IMR-90 (cell line): ENCODE measurements at regions not wholly inside any gene's neighbourhood (a gene's known extent, or its start where the extent isn't known, plus 50 kb on each side); places are given as distances from the start of the nearest gene placed in this dataset.

Experiments
- ATAC-seq: fragments of 200-7000 bp; cut with Tn5 transposase; 2 replicates; pipeline ENCODE4 v1.9.1; 2020; ENCODE audit warnings: low read depth, mild to moderate bottlenecking, moderate library complexity
- BruUV-seq: library from RNA; stranded (reverse); fragments of 400-500 nt; replicated peaks from 2 replicates; lab custom pipeline; 2021; lab: Mats Ljungman, UMichigan
- CTCF ChIA-PET: fragments of 300-600 bp; formaldehyde crosslinking; extraction: SDS; loops from one replicate; lab custom pipeline; 2021; ENCODE audit warnings: antibody characterized with exemption; lab: Yijun Ruan, JAX
- POLR2A ChIA-PET: fragments of 300-600 bp; sonication (Branson Sonifier 250); formaldehyde crosslinking; loops from one replicate; lab custom pipeline; 2022; ENCODE audit warnings: antibody characterized with exemption; ENCODE audit not compliant: unreplicated experiment; lab: Charles Lee
- DNase-seq: peaks from one replicate; pipeline ENCODE4 v3.0.0; 2013
- H2AFZ ChIP-seq: replicated peaks from 2 replicates; pipeline ENCODE3; 2013; ENCODE audit warnings: low read length, mild to moderate bottlenecking; ENCODE audit not compliant: poor library complexity
- H2AK5ac ChIP-seq: 2 replicates; pipeline ENCODE4 v1.6.1; 2013; ENCODE audit warnings: low read depth, low read length, inconsistent platforms
- H2AK9ac ChIP-seq: replicated peaks from 2 replicates; pipeline ENCODE3; 2013; ENCODE audit warnings: mild to moderate bottlenecking, low read depth, low read length, moderate library complexity; ENCODE audit not compliant: poor library complexity
- H2BK120ac ChIP-seq: 2 replicates; pipeline ENCODE4 v1.6.1; 2013; ENCODE audit warnings: low read depth, low read length, inconsistent platforms
- H2BK15ac ChIP-seq: 3 replicates; pipeline ENCODE4 v1.6.1; 2013; ENCODE audit warnings: low read depth, low read length, inconsistent platforms
- H2BK20ac ChIP-seq: 2 replicates; pipeline ENCODE4 v1.6.1; 2013; ENCODE audit warnings: low read depth, mild to moderate bottlenecking, inconsistent platforms, low read length, moderate library complexity
- H2BK5ac ChIP-seq: 2 replicates; pipeline ENCODE4 v1.6.1; 2013; ENCODE audit warnings: mild to moderate bottlenecking, low read depth, low read length, inconsistent platforms; ENCODE audit not compliant: poor library complexity, severe bottlenecking
- H3K14ac ChIP-seq: replicated peaks from 2 replicates; pipeline ENCODE4 v1.6.1; 2013; ENCODE audit warnings: low read depth, low read length, inconsistent platforms
- H3K18ac ChIP-seq: 2 replicates; pipeline ENCODE4 v1.6.1; 2013; ENCODE audit warnings: low read depth, low read length, control low read depth
- H3K23ac ChIP-seq: 2 replicates; pipeline ENCODE4 v1.6.1; 2013; ENCODE audit warnings: low read depth, low read length, inconsistent platforms
- H3K27ac ChIP-seq: 2 replicates; pipeline ENCODE4 v1.5.1; 2013; ENCODE audit warnings: mild to moderate bottlenecking, control low read depth, low read length; ENCODE audit not compliant: insufficient read depth
- H3K27me3 ChIP-seq: 2 replicates; pipeline ENCODE4 v1.6.1; 2013; ENCODE audit warnings: low read length; ENCODE audit not compliant: control insufficient read depth, insufficient read depth
- H3K36me3 ChIP-seq: 2 replicates; pipeline ENCODE4 v1.6.1; 2013; ENCODE audit warnings: low read length, mixed read lengths; ENCODE audit not compliant: control insufficient read depth, insufficient read depth
- H3K4ac ChIP-seq: 2 replicates; pipeline ENCODE4 v1.6.1; 2013; ENCODE audit warnings: low read depth, low read length, inconsistent platforms
- H3K4me1 ChIP-seq: 2 replicates; pipeline ENCODE4 v1.6.1; 2013; ENCODE audit warnings: low read length, mixed read lengths; ENCODE audit not compliant: control insufficient read depth, insufficient read depth
- H3K4me2 ChIP-seq: 2 replicates; pipeline ENCODE4 v1.6.1; 2013; ENCODE audit warnings: low read depth, mild to moderate bottlenecking, control low read depth, low read length, moderate library complexity
- H3K4me3 ChIP-seq: 2 replicates; pipeline ENCODE4 v1.5.1; 2013; ENCODE audit warnings: low read depth, mild to moderate bottlenecking, control low read depth, low read length, moderate library complexity; ENCODE audit not compliant: insufficient read depth
- H3K56ac ChIP-seq: 2 replicates; pipeline ENCODE4 v1.6.1; 2013; ENCODE audit warnings: low read length, inconsistent platforms; ENCODE audit not compliant: insufficient read depth; ENCODE audit errors: extremely low read depth
- H3K79me1 ChIP-seq, 2 experiments: 2 replicates each; pipeline ENCODE4 v1.6.1; 2013; ENCODE audit warnings: low read length in 2 of 2, inconsistent platforms in 1 of 2, low read depth in 1 of 2
- H3K9ac ChIP-seq: 2 replicates; pipeline ENCODE4 v1.6.1; 2013; ENCODE audit warnings: low read depth, low read length, control low read depth
- H3K9me1 ChIP-seq: 2 replicates; pipeline ENCODE4 v1.6.1; 2013; ENCODE audit warnings: low read length, inconsistent platforms; ENCODE audit not compliant: insufficient read depth
- H3K9me3 ChIP-seq: 2 replicates; pipeline ENCODE4 v1.6.1; 2013; ENCODE audit warnings: low read length; ENCODE audit not compliant: control insufficient read depth, insufficient read depth
- H4K20me1 ChIP-seq: 2 replicates; pipeline ENCODE4 v1.6.1; 2013; ENCODE audit warnings: low read length, inconsistent platforms; ENCODE audit not compliant: insufficient read depth
- H4K5ac ChIP-seq: 2 replicates; pipeline ENCODE4 v1.6.1; 2013; ENCODE audit warnings: mild to moderate bottlenecking, low read depth, low read length, control low read depth
- H4K8ac ChIP-seq, 2 experiments: 2 replicates each; pipeline ENCODE4 v1.6.1; 2013; ENCODE audit warnings: low read depth in 2 of 2, low read length in 2 of 2, control low read depth in 1 of 2, inconsistent platforms in 1 of 2
- H4K91ac ChIP-seq: 2 replicates; pipeline ENCODE4 v1.6.1; 2013; ENCODE audit warnings: low read depth, low read length, inconsistent platforms; ENCODE audit not compliant: insufficient read depth
- MAFK ChIP-seq: IDR thresholded peaks from 2 replicates; pipeline ENCODE4 v1.6.1; 2012; ENCODE audit warnings: low read depth, low read length, improper control_type of control experiment
- USF2 ChIP-seq: fragments of 150-350 bp; IDR thresholded peaks from 2 replicates; pipeline ENCODE4 v1.6.1; 2017; ENCODE audit warnings: mild to moderate bottlenecking, antibody characterized with exemption, low read length, low read depth
- WGBS, 2 experiments: methylation state at CpG; one replicate each; pipeline versions ENCODE4 v1.1.5 to v1.1.7; 2013; ENCODE audit warnings: missing lambda C conversion rate in 2 of 2; ENCODE audit not compliant: insufficient read length in 1 of 2; ENCODE audit errors: extremely low coverage in 2 of 2; 5-methylcytosine and 5-hydroxymethylcytosine counted together
- dilution Hi-C: fragments of 300-500 bp; cut with HindIII; formaldehyde crosslinking; loops from one replicate; pipeline ENCODE4 v1.14.3; 2018; ENCODE audit warnings: low sequenced_read_pairs; ENCODE audit not compliant: unreplicated experiment
- in situ Hi-C: fragments of 300-500 bp; cut with MboI; formaldehyde crosslinking; loops from 3 replicates; pipeline ENCODE4 v1.14.3; 2019; ENCODE audit warnings: low sequenced_read_pairs, inconsistent platforms, mixed read lengths
- intact Hi-C: fragments of 100-400 bp; cut with micrococcal nuclease; formaldehyde crosslinking; loops from 2 replicates; pipeline ENCODE4 v1.10.0; 2022

- Histone ChIP-seq H3K27me3 (no peaks in the 10 kb centered on the region), H2BK20ac (no peak overlapping the region), H3K9me1 (no peaks in the 10 kb centered on the region), H2AK5ac (no peak overlapping the region), H2AK9ac (no peak overlapping the region), H4K8ac (no peak overlapping the region), H2BK120ac (no peak overlapping the region), H2AFZ (no peak overlapping the region), H3K9ac (no peak overlapping the region), H3K79me1 (no peaks in the 10 kb centered on the region), H4K91ac (no peak overlapping the region), H4K20me1 (no peaks in the 10 kb centered on the region), H3K27ac (no peak overlapping the region), H2BK5ac (no peak overlapping the region), H3K36me3 (no peaks in the 10 kb centered on the region), H3K56ac (no peak overlapping the region), H3K9me3 (peaks cover 3% of the 10 kb centered on the region), H3K4me1 (no peaks in the 10 kb centered on the region), H3K23ac (no peak overlapping the region), H3K4me2 (no peak overlapping the region), H4K5ac (no peak overlapping the region), H3K4ac (no peak overlapping the region), H3K18ac (no peak overlapping the region), H2BK15ac (no peak overlapping the region), H3K14ac (no peak overlapping the region), H3K4me3 (no peak overlapping the region)
- BruUV-seq, result no TSS peak
- DNase-seq (no peak), ATAC-seq (no peak)
- dilution Hi-C loops, result no loop called here
- ChIA-PET CTCF (no interaction called here), POLR2A (no interaction called here)
- WGBS, 2 experiments, result 75% methylated on average over 1 of the region's 2 CpGs; no CpG with 5 or more reads in 1 of the 2 experiments
- intact Hi-C loops, result no loop called here
- in situ Hi-C loops, result loop anchor here (5.0 kb wide), 1 partner anchor 1845 kb away; the partner anchor contains the start of gene EPHA4
- TF ChIP-seq MAFK (no peak), USF2 (no peak)
Observed at GRCh38 chr2:219726916-219727315, 99.5 kb downstream of the SLC4A3 start.
